ENCODE measurements at regions not wholly inside any gene's neighbourhood (a gene's known extent, or its start where the extent isn't known, plus 50 kb on each side); places are given as distances from the start of the nearest gene placed in this dataset.
"Not testable (repeated sequence)": the region's sequence is repeated elsewhere in the genome, so short reads cannot be mapped to it uniquely, and the experiment has no call there.

DNA sequence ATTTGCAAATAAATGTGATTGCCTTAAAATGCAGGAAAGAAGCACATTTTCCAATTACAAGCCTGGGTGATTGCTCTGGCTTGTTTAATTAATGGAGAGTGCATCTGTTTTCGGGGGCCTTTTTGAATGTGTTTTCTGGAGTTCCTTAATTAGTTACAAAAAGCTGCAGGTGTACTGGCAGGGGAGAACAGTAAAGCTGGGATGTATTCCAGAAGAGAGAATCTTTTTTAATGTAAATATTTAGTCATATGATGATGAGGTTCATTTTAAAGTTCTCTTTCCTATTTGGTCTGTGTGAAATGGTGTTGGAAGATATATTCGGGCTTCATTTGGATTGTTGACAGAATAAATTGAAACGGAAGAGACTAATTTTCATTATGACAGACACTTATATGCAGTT, 70.9 kb upstream of the N4BP1 start:
- Mint-ChIP-seq H3K27ac (ENCODE audit: unreplicated experiment) (no peak overlapping the region), H3K4me3 (ENCODE audit: unreplicated experiment) (no peak overlapping the region), H3K27me3 (ENCODE audit: unreplicated experiment) (peaks cover 5% of the 10 kb centered on the region), H3K36me3 (ENCODE audit: unreplicated experiment) (no peaks in the 10 kb centered on the region), H3K9me3 (ENCODE audit: unreplicated experiment) (peaks cover 2% of the 10 kb centered on the region), H3K4me1 (ENCODE audit: low read depth, unreplicated experiment) (no peaks in the 10 kb centered on the region)
- TF ChIP-seq, protein P1, sequence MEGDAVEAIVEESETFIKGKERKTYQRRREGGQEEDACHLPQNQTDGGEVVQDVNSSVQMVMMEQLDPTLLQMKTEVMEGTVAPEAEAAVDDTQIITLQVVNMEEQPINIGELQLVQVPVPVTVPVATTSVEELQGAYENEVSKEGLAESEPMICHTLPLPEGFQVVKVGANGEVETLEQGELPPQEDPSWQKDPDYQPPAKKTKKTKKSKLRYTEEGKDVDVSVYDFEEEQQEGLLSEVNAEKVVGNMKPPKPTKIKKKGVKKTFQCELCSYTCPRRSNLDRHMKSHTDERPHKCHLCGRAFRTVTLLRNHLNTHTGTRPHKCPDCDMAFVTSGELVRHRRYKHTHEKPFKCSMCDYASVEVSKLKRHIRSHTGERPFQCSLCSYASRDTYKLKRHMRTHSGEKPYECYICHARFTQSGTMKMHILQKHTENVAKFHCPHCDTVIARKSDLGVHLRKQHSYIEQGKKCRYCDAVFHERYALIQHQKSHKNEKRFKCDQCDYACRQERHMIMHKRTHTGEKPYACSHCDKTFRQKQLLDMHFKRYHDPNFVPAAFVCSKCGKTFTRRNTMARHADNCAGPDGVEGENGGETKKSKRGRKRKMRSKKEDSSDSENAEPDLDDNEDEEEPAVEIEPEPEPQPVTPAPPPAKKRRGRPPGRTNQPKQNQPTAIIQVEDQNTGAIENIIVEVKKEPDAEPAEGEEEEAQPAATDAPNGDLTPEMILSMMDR (IDR thresholded peaks at IDR 0.05; ENCODE audit: partially characterized antibody, unreplicated experiment), result no peak
- no peak for DNase-seq

DNA sequence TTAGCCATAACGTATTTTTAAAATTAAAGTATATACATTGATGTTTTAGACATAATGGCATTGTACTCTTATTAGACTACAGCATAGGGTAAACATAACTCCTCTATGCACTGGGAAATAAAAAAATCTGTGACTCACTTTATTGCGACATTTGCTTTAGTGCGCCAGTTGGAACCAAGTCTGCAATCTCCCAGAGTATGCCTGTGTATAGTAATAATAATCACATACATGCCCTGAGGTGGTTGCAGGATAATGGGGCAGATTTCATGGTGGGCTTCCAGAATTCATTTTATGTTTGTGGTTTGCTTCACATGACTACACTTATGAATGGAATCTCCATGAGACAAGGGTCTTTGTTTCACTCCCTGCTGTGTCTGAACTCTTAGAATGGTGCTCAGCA, 66.9 kb upstream of the N4BP1 start:
- Mint-ChIP-seq H3K9me3 (ENCODE audit: unreplicated experiment) (peaks cover 2% of the 10 kb centered on the region), H3K4me3 (ENCODE audit: unreplicated experiment) (no peak overlapping the region), H3K27ac (ENCODE audit: unreplicated experiment) (no peak overlapping the region), H3K27me3 (ENCODE audit: unreplicated experiment) (peaks cover 2% of the 10 kb centered on the region), H3K4me1 (ENCODE audit: low read depth, unreplicated experiment) (no peaks in the 10 kb centered on the region), H3K36me3 (ENCODE audit: unreplicated experiment) (peaks cover 12% of the 10 kb centered on the region)
- no peak for DNase-seq
- TF ChIP-seq, protein P1 (IDR thresholded peaks at IDR 0.05; ENCODE audit: partially characterized antibody, unreplicated experiment), result no peak

DNA sequence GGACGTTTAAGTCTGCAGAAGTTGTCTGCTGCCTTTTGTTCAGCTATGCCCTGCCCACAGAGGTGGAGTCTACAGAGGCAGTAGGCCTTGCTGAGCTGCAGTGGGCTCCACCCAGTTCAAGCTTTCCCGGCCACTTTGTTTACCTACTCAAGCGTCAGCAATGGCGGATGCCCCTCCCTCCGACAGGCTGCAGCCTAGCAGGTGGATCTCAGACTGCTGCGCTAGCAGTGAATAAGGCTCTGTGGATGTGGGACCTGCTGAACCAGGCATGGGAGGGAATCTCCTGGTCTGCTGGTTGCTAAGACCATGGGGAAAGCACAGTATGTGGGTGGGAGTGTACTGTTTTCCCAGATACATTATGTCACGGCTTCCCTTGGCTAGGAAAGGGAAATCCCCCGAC, 58.2 kb upstream of the N4BP1 start:
- not testable (repeated sequence) for H3K9me3 Mint-ChIP-seq (ENCODE audit: unreplicated experiment); H3K27me3 Mint-ChIP-seq (ENCODE audit: unreplicated experiment); H3K4me1 Mint-ChIP-seq (ENCODE audit: low read depth, unreplicated experiment); H3K27ac Mint-ChIP-seq (ENCODE audit: unreplicated experiment); DNase-seq; H3K36me3 Mint-ChIP-seq (ENCODE audit: unreplicated experiment); H3K4me3 Mint-ChIP-seq (ENCODE audit: unreplicated experiment)

DNA sequence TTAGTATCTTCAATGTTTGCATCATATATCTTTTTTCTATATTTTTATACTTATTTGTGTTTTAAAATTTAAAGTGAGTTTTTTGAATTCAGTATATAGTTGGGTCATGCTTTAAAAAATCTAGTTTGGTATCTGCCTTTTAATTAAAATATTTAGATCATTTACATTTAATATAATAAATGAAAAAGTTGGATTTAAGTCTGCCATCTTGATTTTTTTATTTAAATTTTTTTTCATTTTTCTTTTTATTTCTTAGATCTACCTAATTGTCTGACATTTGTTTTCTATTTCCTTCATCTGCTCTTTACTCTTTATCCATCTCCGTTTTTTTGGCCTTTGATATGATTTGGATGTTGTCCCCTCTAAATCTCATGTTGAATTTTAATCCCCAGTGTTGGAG, 50.0 kb upstream of the N4BP1 start:
- TF ChIP-seq, protein P1 (IDR thresholded peaks at IDR 0.05; ENCODE audit: partially characterized antibody, unreplicated experiment), result no peak
- Mint-ChIP-seq H3K9me3 (ENCODE audit: unreplicated experiment) (peaks cover 3% of the 10 kb centered on the region), H3K36me3 (ENCODE audit: unreplicated experiment) (peaks cover 14% of the 10 kb centered on the region)

More for the DNA sequence above, 50.0 kb upstream of the N4BP1 start:
- H3K4me3 Mint-ChIP-seq (ENCODE audit: unreplicated experiment), result no peak overlapping the region
- H3K4me1 Mint-ChIP-seq (ENCODE audit: low read depth, unreplicated experiment), result no peaks in the 10 kb centered on the region
- H3K27ac Mint-ChIP-seq (ENCODE audit: unreplicated experiment), result no peak overlapping the region
- no peak for DNase-seq
- peaks cover 4% of the 10 kb centered on the region for H3K27me3 Mint-ChIP-seq (ENCODE audit: unreplicated experiment)

Measured in glutamatergic neuron (in vitro differentiated cells).